Occipital lobe (tissue), 1 donor: ENCODE measurements at regions not wholly inside any gene's neighbourhood (a gene's known extent, or its start where the extent isn't known, plus 50 kb on each side); places are given as distances from the start of the nearest gene placed in this dataset.

Experiments
- DNase-seq: peaks from one replicate; lab custom pipeline; 2025; lab: John Stamatoyannopoulos, UW

DNA sequence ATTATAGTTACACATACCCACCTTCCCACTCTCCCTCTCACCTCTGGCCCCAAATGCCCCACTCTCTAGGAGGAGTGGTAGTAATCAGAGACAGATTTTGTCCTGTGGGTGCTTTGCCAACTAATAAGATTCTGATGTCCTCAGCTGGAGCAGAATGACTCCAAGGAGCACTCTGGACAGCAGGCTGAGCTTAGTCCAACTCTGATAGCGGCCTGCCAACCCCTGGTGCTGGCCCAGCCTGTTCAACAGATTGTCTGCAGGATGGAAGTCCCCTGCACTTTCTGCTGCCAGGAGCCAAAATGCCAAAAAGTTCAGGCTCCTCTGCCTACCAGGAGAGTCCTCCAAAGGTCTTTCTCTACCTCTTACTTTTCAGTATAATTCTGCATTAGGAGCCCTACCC is 160.5 kb upstream of the UMPS start:
- no peak for DNase-seq

DNA sequence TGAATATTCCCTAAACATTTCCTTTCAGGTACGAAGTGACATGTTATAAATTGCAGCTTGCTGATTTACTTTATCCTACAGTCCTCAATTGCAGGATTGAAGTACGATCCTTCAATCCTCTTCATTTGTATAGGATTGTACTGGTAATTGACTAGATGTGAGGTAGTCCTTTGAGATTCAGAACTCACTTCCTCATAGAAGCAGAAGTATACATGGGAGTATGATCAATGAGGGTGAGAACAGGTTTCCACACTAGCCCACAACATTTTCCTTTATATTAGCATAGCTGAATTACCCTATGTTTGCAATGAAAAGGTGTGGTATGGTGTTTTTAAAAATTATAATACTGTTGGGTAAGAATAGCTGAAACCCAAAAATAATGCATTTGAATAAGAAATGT is 160.0 kb upstream of the UMPS start:
- no peak for DNase-seq

DNA sequence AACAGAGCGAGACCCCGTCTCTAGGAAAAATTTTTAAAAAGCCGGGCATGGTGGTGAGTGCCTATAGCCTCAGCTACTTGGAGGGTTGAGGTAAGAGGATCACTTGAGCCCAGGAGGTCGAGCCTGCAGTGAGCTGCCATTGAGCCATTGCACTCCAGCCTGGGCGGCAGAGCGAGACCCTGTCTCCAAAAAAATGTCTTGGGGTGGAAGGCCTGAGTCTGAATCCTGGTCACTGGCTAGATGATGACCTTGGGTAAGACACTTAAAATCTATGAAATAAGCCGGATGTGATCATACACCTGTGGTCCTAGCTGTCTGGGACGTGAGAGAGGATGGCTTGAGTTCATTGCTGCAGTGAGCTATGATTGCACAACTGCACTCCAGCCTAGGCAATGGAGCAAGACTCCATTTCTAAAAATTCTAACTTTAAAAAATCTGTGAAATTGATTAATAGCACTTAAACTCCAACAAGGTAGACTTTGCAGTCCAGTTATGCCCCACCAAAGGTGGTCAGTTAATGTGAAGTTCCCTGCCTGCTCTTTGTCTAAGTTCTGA is 157.3 kb upstream of the UMPS start:
- no peak for DNase-seq

DNA sequence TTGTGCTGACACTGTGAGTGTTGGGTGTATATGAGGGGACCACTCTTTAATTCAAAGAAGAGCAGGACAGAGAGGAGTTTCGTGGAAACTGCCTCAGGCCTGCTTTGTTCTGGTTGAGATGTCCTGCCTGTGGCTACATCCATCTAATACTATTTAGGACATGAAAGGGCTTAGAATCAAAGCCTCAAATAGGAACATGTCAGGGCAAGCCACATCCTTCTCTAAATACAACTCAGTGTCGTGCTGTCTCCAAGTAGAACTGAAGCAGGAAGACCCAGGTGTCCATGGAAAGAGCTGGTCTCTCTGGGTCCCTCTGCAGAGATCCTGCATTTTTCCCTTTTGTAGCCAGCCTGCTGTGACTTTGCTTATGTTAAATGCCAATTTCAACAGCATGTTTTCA is 156.2 kb upstream of the UMPS start:
- no peak for DNase-seq

DNA sequence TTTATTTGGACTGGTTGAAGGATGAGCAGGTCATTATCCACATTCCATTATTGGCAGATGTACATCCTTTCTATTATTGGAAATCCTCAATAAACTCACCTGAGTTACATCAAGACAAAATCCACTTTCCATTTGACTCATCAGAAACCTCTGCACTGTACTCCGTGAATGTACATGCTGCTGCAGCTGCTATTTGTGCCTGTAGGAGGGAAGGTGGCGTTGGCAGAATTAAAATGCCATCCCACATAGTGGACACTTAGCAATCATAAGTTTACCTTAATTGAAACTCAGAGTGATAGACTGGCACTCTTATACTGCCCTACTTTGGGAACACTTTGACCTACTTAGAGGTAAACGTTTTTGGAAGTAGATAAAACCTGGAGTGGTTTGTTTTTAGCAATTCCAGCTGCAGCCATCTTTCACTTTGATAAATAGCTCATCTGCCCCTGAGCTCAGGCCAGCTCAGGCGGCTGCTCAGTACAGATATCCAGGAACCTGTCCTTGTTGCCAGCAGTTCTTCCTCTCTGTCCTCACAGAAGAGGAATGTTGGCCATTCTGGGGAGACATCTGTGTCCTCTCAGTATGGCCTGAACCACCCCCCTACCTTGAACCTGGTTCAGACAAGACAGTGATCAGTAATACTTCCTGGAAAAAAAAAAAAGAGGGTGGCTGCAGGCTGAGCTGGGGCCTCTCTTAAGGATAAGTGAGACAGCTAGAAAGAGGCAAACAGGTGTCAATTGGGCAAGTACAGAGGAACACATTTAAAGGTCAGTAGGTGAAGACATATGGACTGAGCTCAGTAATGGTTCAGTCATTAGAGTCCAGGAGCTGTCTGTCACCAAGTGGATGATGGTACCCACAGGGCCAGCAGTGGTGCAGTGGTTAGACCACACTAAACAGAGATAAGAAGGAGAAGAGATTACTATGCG is 153.4 kb upstream of the UMPS start:
- DNase-seq: no peak

DNA sequence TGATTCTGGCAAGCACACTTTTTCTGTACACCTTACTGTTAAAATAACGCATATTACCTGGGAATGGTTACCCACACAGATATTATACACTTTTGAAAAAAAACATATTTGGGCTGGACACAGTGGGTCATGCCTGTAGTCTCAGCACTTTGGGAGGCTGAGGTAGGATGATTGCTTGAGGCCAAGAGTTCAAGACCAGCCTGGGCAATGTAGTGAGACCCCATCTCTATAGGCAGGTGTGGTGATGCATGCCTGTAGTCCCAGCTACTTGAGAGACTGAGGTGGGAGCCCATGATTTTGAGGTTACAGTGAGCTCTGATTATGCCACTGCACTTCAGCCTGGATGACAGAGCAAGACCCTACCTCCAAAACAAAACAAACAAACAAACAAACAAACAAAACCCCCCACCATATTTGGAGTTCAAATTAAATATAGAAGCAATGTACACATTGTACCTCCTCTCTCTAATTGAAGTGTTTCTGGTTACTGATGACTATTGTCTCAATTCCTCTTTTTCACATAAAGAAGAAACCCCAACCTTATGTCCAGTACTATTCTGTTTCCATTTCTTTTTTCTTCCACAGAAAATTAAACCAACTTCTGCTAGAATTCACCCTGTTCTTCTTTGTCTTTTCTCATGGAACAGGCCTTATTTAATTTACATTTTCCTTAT is 152.6 kb upstream of the UMPS start:
- DNase-seq: no peak

DNA sequence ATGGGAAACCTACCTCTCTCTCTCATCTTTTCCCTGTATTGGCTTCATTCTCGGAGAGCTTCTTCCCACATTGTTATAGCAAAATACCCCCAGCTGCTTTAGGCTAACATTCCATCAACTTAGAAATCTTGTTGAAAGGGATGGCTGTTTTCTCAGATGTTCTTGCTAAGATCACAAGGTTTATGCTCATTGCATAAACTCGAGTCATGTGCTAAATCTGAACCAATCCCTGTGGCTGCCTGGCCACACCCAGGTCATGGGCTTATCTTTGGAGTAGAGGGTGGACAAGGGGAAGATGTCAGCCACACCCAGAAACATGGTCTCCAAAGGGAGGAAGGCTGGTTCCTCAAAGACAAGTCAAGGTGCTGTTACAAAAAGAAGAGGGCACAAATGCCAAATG is 150.6 kb upstream of the UMPS start:
- DNase-seq: no peak

DNA sequence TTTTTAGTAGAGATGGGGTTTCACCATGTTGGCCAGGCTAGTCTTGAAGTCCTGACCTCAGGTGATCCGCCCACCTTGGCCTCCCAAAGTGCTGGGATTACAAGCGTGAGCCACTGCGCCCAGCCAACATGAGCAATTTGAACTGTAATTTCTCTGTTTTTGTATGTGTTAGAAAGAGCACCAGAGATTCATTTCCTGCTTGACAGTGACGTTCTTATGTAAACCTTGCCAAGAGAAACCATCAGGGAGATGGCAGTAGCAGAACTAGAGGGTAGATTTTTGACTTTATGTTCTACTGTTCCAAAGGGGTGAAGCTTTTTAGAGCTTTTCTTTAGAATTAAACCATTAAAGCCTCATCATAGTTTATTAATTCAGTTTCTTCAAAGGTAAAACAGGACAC is 148.1 kb upstream of the UMPS start:
- DNase-seq: no peak

DNA sequence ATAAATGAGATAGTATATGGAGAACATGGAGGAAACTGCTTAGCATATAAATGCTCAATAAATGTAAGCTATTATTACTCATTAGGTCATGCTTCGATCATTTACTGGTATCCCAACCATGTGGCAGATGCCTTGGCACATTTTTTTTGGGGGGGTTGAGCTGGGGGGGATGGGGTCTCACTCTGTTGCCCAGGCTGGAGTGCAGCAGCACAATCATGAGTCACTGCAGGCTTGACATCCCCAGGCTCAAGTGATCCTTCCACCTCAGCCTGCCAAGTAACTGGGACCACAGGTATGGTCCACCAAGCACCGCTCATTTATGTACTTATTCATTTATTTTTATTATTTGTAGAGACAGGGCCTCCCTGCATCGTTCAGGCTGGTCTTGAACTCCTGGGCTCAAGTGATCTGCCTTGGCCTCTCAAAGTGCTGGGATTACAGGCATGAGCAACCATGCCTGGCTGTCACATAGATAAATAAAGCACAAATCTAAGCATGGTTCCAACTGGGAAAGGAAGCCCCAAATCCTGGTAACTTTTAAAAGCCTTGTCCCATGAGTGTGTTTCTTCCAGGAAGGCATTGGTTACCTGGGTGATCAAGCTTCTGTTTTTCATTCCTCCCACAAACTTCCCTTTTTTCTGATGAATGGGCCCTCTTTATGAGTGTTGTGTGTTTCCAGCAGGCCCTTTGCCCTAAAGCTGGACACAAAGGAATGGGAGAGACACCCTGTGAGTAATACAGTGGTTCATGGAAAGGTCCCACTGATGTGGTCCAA is 147.4 kb upstream of the UMPS start:
- DNase-seq: no peak

DNA sequence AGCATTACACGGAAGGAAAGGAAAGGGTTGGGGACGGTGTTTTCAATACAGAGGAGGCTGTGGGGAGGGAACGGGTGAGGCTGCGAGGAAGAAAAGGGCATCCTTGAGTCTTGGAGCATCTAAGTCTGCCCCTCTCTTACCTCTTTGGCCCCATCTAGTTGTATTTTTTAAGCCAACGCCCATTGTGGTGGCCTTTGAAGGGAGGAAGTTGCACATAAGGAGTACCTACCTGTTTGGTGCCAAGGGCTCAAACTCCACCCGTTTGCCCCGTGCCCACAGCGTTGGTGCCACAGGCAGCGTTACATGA is 146.1 kb upstream of the UMPS start:
- no peak for DNase-seq

DNA sequence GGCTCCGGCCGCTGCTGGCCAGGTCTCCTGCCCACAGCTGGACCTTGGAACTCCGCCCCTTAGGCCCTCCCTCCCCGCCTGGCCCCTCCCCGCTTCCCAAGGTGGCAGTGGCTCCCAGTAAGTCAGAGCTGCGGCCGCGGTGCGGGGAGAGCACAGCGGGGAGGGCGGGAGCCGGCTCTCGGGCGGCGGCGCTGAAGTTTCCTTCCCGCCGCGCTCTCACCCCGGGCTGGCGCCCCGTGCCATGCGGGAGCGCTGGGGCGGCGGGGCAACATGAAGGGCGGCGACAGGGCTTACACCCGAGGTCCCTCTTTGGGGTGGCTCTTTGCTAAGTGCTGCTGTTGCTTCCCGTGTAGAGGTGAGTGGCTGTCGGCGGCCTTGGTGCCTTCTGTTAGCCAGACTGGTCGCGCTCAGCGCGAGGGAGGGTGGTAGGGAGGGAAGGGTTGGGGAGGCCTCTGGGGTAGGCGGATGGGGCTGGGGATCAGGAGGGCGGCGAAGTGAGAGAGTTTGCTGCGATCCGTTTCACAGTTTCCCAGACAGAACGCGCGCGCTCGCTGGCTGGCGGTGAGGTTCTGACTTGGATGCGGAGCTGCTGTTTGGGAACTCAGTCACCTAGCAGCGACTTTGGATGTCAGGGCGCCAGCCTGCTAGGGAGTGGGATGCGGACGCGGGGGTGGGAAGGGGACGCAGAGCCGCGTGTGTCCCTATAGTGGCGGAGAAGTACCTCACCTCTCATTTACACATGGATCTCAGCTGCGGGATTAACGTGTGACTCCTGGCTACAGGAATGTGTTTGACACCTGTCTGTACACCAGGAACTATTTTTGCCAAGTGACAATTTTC is 145.5 kb upstream of the UMPS start:
- peak; percentile 17 for DNase-seq

DNA sequence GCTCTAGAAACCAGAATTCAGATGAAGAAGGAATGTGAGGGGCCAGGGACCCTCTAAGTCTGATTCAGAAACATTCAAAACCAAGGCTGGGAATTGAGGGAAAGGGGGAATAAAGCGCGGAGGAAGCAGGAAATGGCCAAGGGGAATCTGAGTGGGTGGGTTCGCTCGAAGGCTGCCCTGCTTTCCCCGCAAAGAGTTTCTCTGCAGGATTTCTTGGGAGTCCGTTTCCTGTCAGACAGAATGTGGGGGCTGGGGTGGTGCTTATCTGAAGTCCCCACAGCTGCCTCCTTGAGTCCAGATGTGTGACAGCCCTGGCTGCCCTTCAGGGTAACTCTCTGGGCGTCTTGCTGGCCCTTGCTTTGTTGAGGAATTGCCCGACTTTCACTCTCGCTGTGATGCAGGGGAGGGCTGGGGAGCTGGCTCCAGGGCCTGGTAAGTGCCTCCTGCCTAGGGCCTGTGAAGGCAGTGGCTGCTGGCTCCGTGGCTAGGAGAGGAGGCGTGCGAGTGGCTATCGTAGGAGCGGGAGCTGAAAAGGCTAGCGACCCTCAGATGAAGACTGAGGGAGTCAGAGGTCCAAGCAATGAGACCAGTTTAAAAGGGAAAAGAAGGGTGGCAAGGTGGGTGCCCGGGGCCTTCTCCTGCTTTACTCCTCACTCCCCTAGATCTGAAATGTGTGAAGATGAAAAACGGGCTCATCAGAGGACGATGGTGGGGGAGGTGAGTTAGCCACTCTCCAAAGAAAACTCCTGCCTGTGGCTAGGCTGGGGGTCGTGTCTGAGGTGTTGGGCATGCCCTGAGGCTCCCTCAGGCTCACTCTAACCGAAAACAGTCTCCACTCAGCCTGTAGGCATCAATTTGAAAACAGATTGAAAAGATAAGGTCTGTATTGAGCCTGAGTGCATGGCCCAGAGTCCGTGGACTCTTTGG is 143.9 kb upstream of the UMPS start:
- no peak for DNase-seq

DNA sequence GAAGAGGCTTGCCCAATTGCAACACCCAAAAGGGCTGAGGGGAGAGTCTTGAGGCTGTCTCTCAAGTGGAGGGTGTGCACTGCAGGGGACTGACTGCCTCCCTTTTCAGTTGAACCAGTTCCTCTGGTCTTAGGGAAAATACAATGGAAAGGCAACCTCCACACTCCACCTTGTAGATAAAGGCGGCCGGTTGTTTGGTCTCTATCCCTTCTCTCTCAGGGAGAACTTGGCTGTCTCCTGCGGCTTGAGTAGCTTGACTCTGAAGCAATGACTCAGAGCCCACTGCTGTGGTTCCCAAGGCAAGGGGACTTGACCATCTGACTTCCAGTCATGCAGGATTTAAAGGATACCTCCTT is 143.2 kb upstream of the UMPS start:
- no peak for DNase-seq

DNA sequence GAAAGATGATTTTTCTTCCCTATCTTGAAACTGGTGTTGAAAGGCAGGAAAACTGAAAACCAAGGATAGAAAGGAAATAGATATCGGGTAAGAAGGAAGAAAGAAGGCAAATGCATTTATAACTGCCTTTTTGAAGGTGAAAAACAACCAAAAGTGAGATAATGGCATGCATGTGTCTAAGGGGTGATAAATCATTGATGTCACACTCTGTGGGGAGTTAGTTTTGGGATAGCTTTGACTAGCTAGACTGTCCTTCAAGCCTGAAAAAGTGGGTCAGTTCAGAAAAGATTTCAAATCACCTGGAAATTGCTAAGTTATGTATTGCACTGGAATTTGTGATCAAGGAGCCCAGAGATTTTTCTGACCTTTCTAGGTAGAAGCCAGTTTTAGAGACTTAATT is 142.2 kb upstream of the UMPS start:
- no peak for DNase-seq

DNA sequence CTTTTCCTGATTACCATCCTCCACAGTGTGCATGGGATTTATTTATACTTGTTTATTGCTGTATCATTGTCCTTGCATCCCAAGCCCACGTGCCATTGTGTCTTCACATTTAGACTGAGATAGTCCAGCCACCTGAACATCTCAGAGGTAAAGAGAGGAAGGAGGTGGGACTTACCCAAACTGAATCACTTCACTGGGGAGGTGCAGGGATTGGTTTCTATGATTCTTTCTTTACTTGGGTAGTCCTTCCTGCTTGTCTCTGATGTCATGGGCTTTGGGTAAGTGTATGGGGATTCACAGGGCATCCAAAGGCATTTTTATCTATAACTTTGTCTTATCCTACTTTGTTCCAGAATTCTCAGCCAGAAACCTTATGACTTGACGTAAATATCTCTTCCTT is 141.5 kb upstream of the UMPS start:
- DNase-seq: no peak

DNA sequence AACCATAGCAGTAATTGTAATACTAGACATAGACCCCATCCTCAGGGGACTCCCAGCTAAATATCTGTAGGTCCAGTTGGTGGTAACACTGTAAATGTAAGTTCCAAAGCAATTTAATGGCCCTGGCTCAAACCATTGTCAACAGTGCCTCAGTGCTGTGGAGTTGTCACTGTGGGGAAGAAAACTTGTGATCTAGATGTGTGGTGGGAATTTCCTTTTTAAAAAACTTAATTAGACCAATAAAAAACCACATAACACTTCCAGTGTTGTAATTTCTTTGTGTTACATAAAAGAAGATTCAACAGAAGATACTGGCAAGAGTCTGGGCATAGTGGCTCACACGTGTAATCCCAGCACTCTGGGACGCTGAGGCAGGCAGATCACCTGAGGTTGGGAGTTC is 138.6 kb upstream of the UMPS start:
- no peak for DNase-seq

DNA sequence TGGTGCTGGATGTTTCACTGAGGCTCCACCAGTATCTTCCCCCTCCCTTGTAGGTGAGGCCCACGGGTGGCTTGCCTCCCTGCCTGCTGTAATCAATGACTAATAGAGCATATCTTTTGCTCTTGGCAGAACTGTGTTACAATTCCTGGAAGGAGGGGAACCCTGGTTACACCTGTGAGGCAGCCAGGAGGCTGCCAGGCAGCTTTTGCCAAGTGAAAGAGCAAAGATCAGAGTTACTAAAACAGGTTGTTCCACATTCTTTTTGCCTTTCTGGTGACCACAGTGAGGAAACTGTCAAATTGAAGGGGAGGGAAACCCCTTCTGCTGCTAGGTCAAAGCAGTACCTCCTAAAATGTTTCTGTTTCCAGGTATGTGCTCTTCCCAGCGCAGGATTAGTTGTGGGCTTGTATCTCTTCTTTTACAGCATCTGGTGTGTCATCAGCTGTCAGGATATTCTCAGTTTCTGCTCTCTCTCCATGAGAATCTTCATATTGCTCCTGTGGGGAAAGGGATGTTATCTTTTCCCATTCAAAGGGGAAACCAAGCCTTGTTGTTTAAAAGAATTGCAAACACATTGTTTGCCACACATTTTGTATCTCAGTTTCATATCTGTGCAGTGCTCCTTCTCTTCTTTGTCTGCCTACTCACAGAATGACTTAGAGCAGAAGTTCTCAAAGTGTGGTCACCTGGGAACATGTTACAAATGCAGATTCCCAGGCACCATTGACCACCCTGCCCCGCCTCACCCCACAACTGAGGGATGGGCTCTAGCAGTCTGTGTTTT is 137.4 kb upstream of the UMPS start:
- no peak for DNase-seq

DNA sequence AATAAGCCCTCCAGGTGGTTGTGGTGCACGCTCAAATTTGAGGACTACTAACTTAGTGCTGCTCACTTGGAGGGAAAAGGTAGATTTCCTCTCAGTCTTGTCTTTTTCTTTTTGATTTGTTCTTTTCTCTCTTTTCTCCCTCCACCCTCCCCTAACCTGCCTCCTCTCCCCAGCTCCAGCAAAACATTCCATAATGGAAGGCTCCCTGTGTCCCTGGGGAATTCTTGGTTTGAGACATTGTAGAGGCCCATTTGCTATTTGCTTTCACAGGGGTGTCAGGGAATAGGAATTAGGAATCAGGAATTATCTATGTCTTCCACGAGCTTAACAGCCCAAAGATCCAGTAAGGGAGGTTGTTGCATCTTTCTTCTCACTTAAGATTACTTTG is 136.8 kb upstream of the UMPS start:
- DNase-seq: no peak

DNA sequence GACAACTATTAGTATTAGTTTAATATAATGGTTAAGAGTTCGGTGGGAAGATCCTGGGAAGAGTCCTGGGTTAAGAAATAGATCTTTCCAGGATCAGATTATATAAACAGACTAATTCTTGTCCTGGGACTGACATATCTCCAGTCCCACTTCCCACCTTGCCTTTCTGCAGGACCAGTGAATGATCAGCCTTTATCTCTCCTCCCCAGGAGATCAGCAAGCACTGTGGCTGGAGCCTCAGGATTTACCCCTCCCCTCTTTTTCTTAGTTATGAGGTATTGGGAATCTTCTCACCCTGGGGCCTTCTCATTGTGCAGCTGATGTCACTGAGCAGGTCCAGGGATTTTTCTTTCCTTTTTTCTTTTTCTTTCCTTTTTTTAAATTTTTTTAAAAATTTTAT is 135.7 kb upstream of the UMPS start:
- no peak for DNase-seq

DNA sequence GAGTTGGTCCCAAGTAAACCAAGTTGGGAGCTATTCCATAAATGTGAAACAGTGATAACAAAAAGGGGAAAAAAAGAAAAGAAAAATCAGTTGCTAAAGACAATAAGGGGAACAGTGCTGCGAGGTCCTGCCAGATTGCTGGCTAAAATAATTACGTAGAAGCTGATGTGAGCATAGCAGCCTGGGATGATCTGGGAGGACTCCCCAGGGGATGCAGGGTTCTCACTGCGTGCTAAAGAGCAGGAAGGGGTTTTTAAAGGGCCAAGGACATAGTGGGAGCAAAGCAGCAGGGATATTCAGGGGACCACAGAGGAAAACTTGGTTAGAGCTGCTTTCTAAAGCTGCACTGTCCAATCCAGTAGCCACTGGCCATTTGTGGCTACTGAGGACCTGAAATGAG is 133.0 kb upstream of the UMPS start:
- DNase-seq: no peak
